GM23338 (cell line): ENCODE measurements at regions not wholly inside any gene's neighbourhood (a gene's known extent, or its start where the extent isn't known, plus 50 kb on each side); places are given as distances from the start of the nearest gene placed in this dataset.

Experiments used
- ATAC-seq: fragments of 200-7000 bp; cut with Tn5 transposase; 3 replicates; pipeline ENCODE4 v1.9.1; 2020
- DNase-seq: peaks from one replicate; pipeline ENCODE4 v3.0.0-alpha.2; 2015; ENCODE audit warnings: low spot score
- H2AFZ ChIP-seq: fragments of 200-600 bp; sonication (generic); 2 replicates; pipeline ENCODE4 v1.8.0; 2016; ENCODE audit warnings: antibody characterized with exemption, mild to moderate bottlenecking, moderate library complexity
- H3F3A ChIP-seq: fragments of 200-600 bp; sonication (generic); replicated peaks from 2 replicates; pipeline ENCODE4 v1.8.0; 2017; ENCODE audit warnings: antibody characterized with exemption, mixed run types, low read depth
- H3K27ac ChIP-seq: fragments of 200-600 bp; sonication (generic); 2 replicates; pipeline ENCODE4 v1.6.1; 2016; ENCODE audit warnings: low read depth
- H3K27me3 ChIP-seq: fragments of 200-600 bp; sonication (generic); 2 replicates; pipeline ENCODE4 v1.8.0; 2016; ENCODE audit warnings: mild to moderate bottlenecking, mixed run types, moderate library complexity; ENCODE audit not compliant: insufficient read depth
- H3K36me3 ChIP-seq: fragments of 200-600 bp; sonication (generic); 2 replicates; pipeline ENCODE4 v1.8.0; 2016; ENCODE audit warnings: mild to moderate bottlenecking; ENCODE audit not compliant: insufficient read depth
- H3K4me1 ChIP-seq: fragments of 200-600 bp; sonication (generic); 2 replicates; pipeline ENCODE4 v1.8.0; 2016; ENCODE audit warnings: mild to moderate bottlenecking, moderate library complexity; ENCODE audit not compliant: insufficient read depth
- H3K4me2 ChIP-seq: fragments of 200-600 bp; sonication (generic); 2 replicates; pipeline ENCODE4 v1.7.1; 2017; ENCODE audit warnings: mixed run types
- H3K4me3 ChIP-seq: fragments of 200-600 bp; sonication (generic); 2 replicates; pipeline ENCODE4 v1.6.1; 2016; ENCODE audit warnings: mixed run types
- H3K79me2 ChIP-seq: fragments of 200-600 bp; sonication (generic); replicated peaks from 2 replicates; pipeline ENCODE4 v1.8.0; 2017; ENCODE audit warnings: mild to moderate bottlenecking; ENCODE audit not compliant: insufficient read depth
- H3K9me2 ChIP-seq: fragments of 200-600 bp; sonication (generic); 2 replicates; pipeline ENCODE4 v1.8.0; 2017; ENCODE audit not compliant: insufficient read depth
- H4K20me1 ChIP-seq: fragments of 200-600 bp; sonication (generic); replicated peaks from 2 replicates; pipeline ENCODE4 v1.8.0; 2017; ENCODE audit warnings: mild to moderate bottlenecking; ENCODE audit not compliant: insufficient read depth
- H3K27ac Mint-ChIP-seq: 2 replicates; pipeline ENCODE4 v1.8.0; 2020; ENCODE audit warnings: inconsistent platforms, mild to moderate bottlenecking, moderate library complexity, mixed read lengths
- H3K27me3 Mint-ChIP-seq: 3 replicates; pipeline ENCODE4 v1.8.0; 2022; ENCODE audit warnings: low read depth, mild to moderate bottlenecking, moderate library complexity, mixed read lengths, inconsistent platforms; ENCODE audit not compliant: insufficient read depth, poor library complexity
- H3K36me3 Mint-ChIP-seq: 3 replicates; pipeline ENCODE4 v1.8.0; 2021; ENCODE audit warnings: low read depth, mild to moderate bottlenecking, inconsistent platforms, moderate library complexity, mixed read lengths
- H3K4me1 Mint-ChIP-seq: 3 replicates; pipeline ENCODE4 v1.8.0; 2020; ENCODE audit warnings: mild to moderate bottlenecking, inconsistent platforms, mixed read lengths
- H3K4me3 Mint-ChIP-seq: 3 replicates; pipeline ENCODE4 v1.8.0; 2021; ENCODE audit warnings: moderate library complexity, mild to moderate bottlenecking, inconsistent platforms, mixed read lengths
- H3K9me3 Mint-ChIP-seq: 3 replicates; pipeline ENCODE4 v1.8.0; 2020; ENCODE audit warnings: moderate library complexity, mild to moderate bottlenecking, inconsistent platforms, mixed read lengths
- CREB1 ChIP-seq: fragments of 250-450 bp; sonication (Bioruptor Pico); IDR thresholded peaks from 2 replicates; pipeline ENCODE4 v1.5.0; 2020; ENCODE audit warnings: low read depth, mild to moderate bottlenecking, moderate library complexity
- EZH2 ChIP-seq: fragments of 200-600 bp; sonication (generic); IDR thresholded peaks from one replicate; pipeline ENCODE4 v1.8.0; 2017; ENCODE audit warnings: antibody characterized with exemption, mild to moderate bottlenecking, low read depth; ENCODE audit not compliant: unreplicated experiment
- EZH2phosphoT487 ChIP-seq: fragments of 200-600 bp; sonication (generic); IDR thresholded peaks from one replicate; pipeline ENCODE4 v1.8.1; 2018; ENCODE audit warnings: antibody characterized with exemption; ENCODE audit not compliant: unreplicated experiment
- JUNB ChIP-seq: IDR thresholded peaks from one replicate; pipeline ENCODE4 v1.6.1; 2016; ENCODE audit warnings: antibody characterized with exemption; ENCODE audit not compliant: unreplicated experiment
- NANOG ChIP-seq: IDR thresholded peaks from 2 replicates; pipeline ENCODE4 v1.6.1; 2016; ENCODE audit warnings: antibody characterized with exemption, borderline replicate concordance
- POLR2AphosphoS5 ChIP-seq: IDR thresholded peaks from 2 replicates; pipeline ENCODE4 v1.6.1; 2016; ENCODE audit warnings: antibody characterized with exemption, low read depth
- STAT1 ChIP-seq: IDR thresholded peaks from one replicate; pipeline ENCODE4 v1.6.1; 2016; ENCODE audit warnings: antibody characterized with exemption; ENCODE audit not compliant: unreplicated experiment
- ZNF114 ChIP-seq: fragments of 250-450 bp; sonication (Bioruptor Pico); IDR thresholded peaks from 2 replicates; pipeline ENCODE4 v1.5.0; 2020; ENCODE audit warnings: mild to moderate bottlenecking, moderate library complexity
- TF ChIP-seq, protein P1 (sequence below): IDR thresholded peaks from 2 replicates; pipeline ENCODE4 v1.6.1; 2016; ENCODE audit warnings: antibody characterized with exemption
- TF ChIP-seq, protein P2 (sequence below), 2 experiments: fragments of 200-600 bp in 1 of 2; sonication (generic) in 1 of 2; conservative IDR thresholded peaks; 2 replicates each; pipeline versions ENCODE4 v1.5.1 to v1.6.1; 2016 to 2017; ENCODE audit warnings: antibody characterized with exemption in 2 of 2, low read depth in 2 of 2, mild to moderate bottlenecking in 2 of 2, moderate library complexity in 1 of 2
- TF ChIP-seq, protein P3 (sequence below): IDR thresholded peaks from one replicate; pipeline ENCODE4 v1.6.1; 2018; ENCODE audit warnings: antibody characterized with exemption; ENCODE audit not compliant: unreplicated experiment
- TF ChIP-seq, protein P4 (sequence below): fragments of 250-450 bp; sonication (Bioruptor Pico); IDR thresholded peaks from 2 replicates; pipeline ENCODE4 v1.5.0; 2020; ENCODE audit warnings: mild to moderate bottlenecking, moderate library complexity

DNA sequence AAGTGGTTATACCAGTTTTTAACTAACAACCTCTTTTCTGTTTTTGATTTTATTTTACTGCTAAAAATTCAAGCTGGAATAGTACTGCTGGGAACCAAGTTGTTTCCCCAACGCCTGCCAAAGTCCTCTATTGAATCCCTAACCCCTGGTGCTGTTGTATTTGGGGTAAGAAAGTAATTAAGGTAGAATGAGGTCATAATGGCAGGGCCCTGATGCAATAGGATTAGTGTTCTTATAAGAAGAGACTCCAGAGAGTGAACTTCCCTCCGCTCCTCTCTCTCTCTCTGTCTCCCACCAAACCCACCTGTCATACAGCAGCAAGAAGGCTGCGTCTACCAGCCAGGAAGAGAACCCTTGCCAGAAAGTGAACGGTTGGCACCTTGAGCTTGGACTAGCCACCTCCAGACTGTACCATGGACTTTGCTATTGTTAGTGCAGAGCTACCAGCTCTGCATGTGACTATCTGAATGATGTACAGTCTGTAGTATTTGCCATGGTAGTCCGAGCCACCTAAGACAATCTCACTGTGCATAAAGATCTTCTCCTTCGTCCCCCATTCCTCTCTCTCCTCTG lies 86.5 kb upstream of the KLF6 start:
- no peaks in the 10 kb centered on the region for H3F3A ChIP-seq
- Mint-ChIP-seq H3K27me3 (peaks cover 5% of the 10 kb centered on the region), H3K9me3 (no peaks in the 10 kb centered on the region), H3K4me1 (peaks cover 13% of the 10 kb centered on the region), H3K4me3 (no peak overlapping the region), H3K36me3 (no peaks in the 10 kb centered on the region), H3K27ac (no peak overlapping the region)
- ATAC-seq: no peak
- no peak overlapping the region for H2AFZ ChIP-seq
- 0 out of 2 replicates have a peak, but pooled peaks cover 6% of the 10 kb centered on the region for H3K9me2 ChIP-seq
- DNase-seq: no peak
- no peaks in the 10 kb centered on the region for H3K36me3 ChIP-seq
- no peaks in the 10 kb centered on the region for H3K27me3 ChIP-seq
- peaks cover 6% of the 10 kb centered on the region; the same call in 1 of the 2 replicates for H3K4me1 ChIP-seq
- H4K20me1 ChIP-seq: no peaks in the 10 kb centered on the region
- no peaks in the 10 kb centered on the region for H3K79me2 ChIP-seq
- no peak overlapping the region for H3K4me3 ChIP-seq
- no peak overlapping the region for H3K4me2 ChIP-seq
- H3K27ac ChIP-seq: no peak overlapping the region
- TF ChIP-seq JUNB (no peak), EZH2phosphoT487 (no peak), POLR2AphosphoS5 (no peak), CREB1 (CRISPR knock-in tag) (no peak), STAT1 (no peak), NANOG (no peak), EZH2 (no peak), ZNF114 (no peak)
- TF ChIP-seq, protein P1, sequence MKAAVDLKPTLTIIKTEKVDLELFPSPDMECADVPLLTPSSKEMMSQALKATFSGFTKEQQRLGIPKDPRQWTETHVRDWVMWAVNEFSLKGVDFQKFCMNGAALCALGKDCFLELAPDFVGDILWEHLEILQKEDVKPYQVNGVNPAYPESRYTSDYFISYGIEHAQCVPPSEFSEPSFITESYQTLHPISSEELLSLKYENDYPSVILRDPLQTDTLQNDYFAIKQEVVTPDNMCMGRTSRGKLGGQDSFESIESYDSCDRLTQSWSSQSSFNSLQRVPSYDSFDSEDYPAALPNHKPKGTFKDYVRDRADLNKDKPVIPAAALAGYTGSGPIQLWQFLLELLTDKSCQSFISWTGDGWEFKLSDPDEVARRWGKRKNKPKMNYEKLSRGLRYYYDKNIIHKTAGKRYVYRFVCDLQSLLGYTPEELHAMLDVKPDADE: no peak
- TF ChIP-seq, protein P2, sequence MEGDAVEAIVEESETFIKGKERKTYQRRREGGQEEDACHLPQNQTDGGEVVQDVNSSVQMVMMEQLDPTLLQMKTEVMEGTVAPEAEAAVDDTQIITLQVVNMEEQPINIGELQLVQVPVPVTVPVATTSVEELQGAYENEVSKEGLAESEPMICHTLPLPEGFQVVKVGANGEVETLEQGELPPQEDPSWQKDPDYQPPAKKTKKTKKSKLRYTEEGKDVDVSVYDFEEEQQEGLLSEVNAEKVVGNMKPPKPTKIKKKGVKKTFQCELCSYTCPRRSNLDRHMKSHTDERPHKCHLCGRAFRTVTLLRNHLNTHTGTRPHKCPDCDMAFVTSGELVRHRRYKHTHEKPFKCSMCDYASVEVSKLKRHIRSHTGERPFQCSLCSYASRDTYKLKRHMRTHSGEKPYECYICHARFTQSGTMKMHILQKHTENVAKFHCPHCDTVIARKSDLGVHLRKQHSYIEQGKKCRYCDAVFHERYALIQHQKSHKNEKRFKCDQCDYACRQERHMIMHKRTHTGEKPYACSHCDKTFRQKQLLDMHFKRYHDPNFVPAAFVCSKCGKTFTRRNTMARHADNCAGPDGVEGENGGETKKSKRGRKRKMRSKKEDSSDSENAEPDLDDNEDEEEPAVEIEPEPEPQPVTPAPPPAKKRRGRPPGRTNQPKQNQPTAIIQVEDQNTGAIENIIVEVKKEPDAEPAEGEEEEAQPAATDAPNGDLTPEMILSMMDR (conservative IDR thresholded peaks at IDR 0.05; ENCODE audit: low read depth in 2 of 2): no peak
- TF ChIP-seq, protein P3, sequence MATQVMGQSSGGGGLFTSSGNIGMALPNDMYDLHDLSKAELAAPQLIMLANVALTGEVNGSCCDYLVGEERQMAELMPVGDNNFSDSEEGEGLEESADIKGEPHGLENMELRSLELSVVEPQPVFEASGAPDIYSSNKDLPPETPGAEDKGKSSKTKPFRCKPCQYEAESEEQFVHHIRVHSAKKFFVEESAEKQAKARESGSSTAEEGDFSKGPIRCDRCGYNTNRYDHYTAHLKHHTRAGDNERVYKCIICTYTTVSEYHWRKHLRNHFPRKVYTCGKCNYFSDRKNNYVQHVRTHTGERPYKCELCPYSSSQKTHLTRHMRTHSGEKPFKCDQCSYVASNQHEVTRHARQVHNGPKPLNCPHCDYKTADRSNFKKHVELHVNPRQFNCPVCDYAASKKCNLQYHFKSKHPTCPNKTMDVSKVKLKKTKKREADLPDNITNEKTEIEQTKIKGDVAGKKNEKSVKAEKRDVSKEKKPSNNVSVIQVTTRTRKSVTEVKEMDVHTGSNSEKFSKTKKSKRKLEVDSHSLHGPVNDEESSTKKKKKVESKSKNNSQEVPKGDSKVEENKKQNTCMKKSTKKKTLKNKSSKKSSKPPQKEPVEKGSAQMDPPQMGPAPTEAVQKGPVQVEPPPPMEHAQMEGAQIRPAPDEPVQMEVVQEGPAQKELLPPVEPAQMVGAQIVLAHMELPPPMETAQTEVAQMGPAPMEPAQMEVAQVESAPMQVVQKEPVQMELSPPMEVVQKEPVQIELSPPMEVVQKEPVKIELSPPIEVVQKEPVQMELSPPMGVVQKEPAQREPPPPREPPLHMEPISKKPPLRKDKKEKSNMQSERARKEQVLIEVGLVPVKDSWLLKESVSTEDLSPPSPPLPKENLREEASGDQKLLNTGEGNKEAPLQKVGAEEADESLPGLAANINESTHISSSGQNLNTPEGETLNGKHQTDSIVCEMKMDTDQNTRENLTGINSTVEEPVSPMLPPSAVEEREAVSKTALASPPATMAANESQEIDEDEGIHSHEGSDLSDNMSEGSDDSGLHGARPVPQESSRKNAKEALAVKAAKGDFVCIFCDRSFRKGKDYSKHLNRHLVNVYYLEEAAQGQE: no peak
- TF ChIP-seq, protein P4, sequence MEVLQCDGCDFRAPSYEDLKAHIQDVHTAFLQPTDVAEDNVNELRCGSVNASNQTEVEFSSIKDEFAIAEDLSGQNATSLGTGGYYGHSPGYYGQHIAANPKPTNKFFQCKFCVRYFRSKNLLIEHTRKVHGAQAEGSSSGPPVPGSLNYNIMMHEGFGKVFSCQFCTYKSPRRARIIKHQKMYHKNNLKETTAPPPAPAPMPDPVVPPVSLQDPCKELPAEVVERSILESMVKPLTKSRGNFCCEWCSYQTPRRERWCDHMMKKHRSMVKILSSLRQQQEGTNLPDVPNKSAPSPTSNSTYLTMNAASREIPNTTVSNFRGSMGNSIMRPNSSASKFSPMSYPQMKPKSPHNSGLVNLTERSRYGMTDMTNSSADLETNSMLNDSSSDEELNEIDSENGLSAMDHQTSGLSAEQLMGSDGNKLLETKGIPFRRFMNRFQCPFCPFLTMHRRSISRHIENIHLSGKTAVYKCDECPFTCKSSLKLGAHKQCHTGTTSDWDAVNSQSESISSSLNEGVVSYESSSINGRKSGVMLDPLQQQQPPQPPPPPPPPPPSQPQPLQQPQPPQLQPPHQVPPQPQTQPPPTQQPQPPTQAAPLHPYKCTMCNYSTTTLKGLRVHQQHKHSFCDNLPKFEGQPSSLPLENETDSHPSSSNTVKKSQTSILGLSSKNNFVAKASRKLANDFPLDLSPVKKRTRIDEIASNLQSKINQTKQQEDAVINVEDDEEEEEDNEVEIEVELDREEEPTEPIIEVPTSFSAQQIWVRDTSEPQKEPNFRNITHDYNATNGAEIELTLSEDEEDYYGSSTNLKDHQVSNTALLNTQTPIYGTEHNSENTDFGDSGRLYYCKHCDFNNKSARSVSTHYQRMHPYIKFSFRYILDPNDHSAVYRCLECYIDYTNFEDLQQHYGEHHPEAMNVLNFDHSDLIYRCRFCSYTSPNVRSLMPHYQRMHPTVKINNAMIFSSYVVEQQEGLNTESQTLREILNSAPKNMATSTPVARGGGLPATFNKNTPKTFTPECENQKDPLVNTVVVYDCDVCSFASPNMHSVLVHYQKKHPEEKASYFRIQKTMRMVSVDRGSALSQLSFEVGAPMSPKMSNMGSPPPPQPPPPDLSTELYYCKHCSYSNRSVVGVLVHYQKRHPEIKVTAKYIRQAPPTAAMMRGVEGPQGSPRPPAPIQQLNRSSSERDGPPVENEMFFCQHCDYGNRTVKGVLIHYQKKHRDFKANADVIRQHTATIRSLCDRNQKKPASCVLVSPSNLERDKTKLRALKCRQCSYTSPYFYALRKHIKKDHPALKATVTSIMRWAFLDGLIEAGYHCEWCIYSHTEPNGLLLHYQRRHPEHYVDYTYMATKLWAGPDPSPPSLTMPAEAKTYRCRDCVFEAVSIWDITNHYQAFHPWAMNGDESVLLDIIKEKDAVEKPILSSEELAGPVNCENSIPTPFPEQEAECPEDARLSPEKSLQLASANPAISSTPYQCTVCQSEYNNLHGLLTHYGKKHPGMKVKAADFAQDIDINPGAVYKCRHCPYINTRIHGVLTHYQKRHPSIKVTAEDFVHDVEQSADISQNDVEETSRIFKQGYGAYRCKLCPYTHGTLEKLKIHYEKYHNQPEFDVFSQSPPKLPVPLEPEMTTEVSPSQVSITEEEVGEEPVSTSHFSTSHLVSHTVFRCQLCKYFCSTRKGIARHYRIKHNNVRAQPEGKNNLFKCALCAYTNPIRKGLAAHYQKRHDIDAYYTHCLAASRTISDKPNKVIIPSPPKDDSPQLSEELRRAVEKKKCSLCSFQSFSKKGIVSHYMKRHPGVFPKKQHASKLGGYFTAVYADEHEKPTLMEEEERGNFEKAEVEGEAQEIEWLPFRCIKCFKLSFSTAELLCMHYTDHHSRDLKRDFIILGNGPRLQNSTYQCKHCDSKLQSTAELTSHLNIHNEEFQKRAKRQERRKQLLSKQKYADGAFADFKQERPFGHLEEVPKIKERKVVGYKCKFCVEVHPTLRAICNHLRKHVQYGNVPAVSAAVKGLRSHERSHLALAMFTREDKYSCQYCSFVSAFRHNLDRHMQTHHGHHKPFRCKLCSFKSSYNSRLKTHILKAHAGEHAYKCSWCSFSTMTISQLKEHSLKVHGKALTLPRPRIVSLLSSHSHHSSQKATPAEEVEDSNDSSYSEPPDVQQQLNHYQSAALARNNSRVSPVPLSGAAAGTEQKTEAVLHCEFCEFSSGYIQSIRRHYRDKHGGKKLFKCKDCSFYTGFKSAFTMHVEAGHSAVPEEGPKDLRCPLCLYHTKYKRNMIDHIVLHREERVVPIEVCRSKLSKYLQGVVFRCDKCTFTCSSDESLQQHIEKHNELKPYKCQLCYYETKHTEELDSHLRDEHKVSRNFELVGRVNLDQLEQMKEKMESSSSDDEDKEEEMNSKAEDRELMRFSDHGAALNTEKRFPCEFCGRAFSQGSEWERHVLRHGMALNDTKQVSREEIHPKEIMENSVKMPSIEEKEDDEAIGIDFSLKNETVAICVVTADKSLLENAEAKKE (CRISPR knock-in tag): no peak
